ENCODE measurements at regions not wholly inside any gene's neighbourhood (a gene's known extent, or its start where the extent isn't known, plus 50 kb on each side); places are given as distances from the start of the nearest gene placed in this dataset.

- in situ Hi-C loops (cut with MboI; ENCODE audit: low sequenced_read_pairs) = no loop called here
- peak overlapping the region; percentile 4 to 23; a peak in 3 of 4 replicates for H4K8ac ChIP-seq (ENCODE audit: low read depth in 2 of 2, low read length in 2 of 2)
- peak overlapping the region; percentile 79; the same call in 1 of the 2 replicates for H3K18ac ChIP-seq (ENCODE audit: low read depth, low read length)
- peak overlapping the region; percentile 84; the same call in 1 of the 2 replicates for H4K5ac ChIP-seq (ENCODE audit: low read depth, low read length)
- peak overlapping the region; percentile 51; the same call in 1 of the 2 replicates for H2BK20ac ChIP-seq (ENCODE audit: low read depth, low read length)
- H3K4me1 ChIP-seq (ENCODE audit: control insufficient read depth, insufficient read depth, low read length) = peaks cover 10% of the 10 kb centered on the region; the same call in 1 of the 2 replicates
- H4K20me1 ChIP-seq (ENCODE audit: insufficient read depth, low read length) = no peaks in the 10 kb centered on the region
- H2BK5ac ChIP-seq (ENCODE audit: low read depth, low read length, poor library complexity, severe bottlenecking) = peak overlapping the region; percentile 99
- H3K9me3 ChIP-seq (ENCODE audit: control insufficient read depth, insufficient read depth, low read length) = no peaks in the 10 kb centered on the region
- ChIA-PET POLR2A (ENCODE audit: unreplicated experiment) (no interaction called here), CTCF (no interaction called here)
- no peaks in the 10 kb centered on the region for H3K36me3 ChIP-seq (ENCODE audit: control insufficient read depth, insufficient read depth, low read length)
- peak overlapping the region; percentile 50 for H4K91ac ChIP-seq (ENCODE audit: insufficient read depth, low read depth, low read length)
- peak overlapping the region; percentile 87 for H2BK120ac ChIP-seq (ENCODE audit: low read depth, low read length)
- no peak overlapping the region; the same call in 1 of the 2 replicates for H3K23ac ChIP-seq (ENCODE audit: low read depth, low read length)
- no CpG with 5 or more reads among the region's 4 CpGs for WGBS, 2 experiments (ENCODE audit: extremely low coverage in 2 of 2, insufficient read length in 1 of 2)
- H3K56ac ChIP-seq (ENCODE audit: extremely low read depth, insufficient read depth, low read length) = no peak overlapping the region
- no peak overlapping the region for H3K4me3 ChIP-seq (ENCODE audit: insufficient read depth, low read depth, low read length)
- TF ChIP-seq CHD1 (IDR thresholded peaks at IDR 0.05; ENCODE audit: low read depth, low read length) (no peak), ELK1 (IDR thresholded peaks at IDR 0.05; ENCODE audit: borderline replicate concordance, low read depth, low read length) (no peak), POLR2A (IDR thresholded peaks at IDR 0.05; ENCODE audit: low read depth, low read length) (no peak), USF2 (IDR thresholded peaks at IDR 0.05; ENCODE audit: low read depth, low read length) (no peak), MXI1 (IDR thresholded peaks at IDR 0.05; ENCODE audit: borderline replicate concordance, low read depth, low read length) (no peak), RAD21 (IDR thresholded peaks at IDR 0.05; ENCODE audit: low read length) (no peak), CTCF (conservative IDR thresholded peaks at IDR 0.05; ENCODE audit: low read depth, low read length) (no peak), NFE2L2 (IDR thresholded peaks at IDR 0.05; ENCODE audit: low read depth, low read length) (no peak), RFX5 (IDR thresholded peaks at IDR 0.05; ENCODE audit: low read depth, low read length) (no peak), MAFK (IDR thresholded peaks at IDR 0.05; ENCODE audit: low read depth, low read length) (no peak), BHLHE40 (IDR thresholded peaks at IDR 0.05; ENCODE audit: low read depth, low read length) (no peak), SMC3 (IDR thresholded peaks at IDR 0.05; ENCODE audit: low read depth, low read length) (no peak), RCOR1 (IDR thresholded peaks at IDR 0.05; ENCODE audit: insufficient replicate concordance, low read length) (no peak), CEBPB (IDR thresholded peaks at IDR 0.05; ENCODE audit: low read depth, low read length) (no peak), FOS (IDR thresholded peaks at IDR 0.05; ENCODE audit: low read depth, low read length) (no peak), MAZ (IDR thresholded peaks at IDR 0.05; ENCODE audit: borderline replicate concordance, low read depth, low read length) (no peak)
- peak overlapping the region; percentile 54; the same call in 1 of the 2 replicates for H3K4ac ChIP-seq (ENCODE audit: low read depth, low read length)
- no peaks in the 10 kb centered on the region for H3K79me1 ChIP-seq (ENCODE audit: low read depth in 1 of 2, low read length in 2 of 2)
- H2AK9ac ChIP-seq (replicated peaks; ENCODE audit: low read depth, low read length, poor library complexity) = no peak overlapping the region
- no peak for ATAC-seq (ENCODE audit: low read depth)
- no peak overlapping the region for H2AFZ ChIP-seq (replicated peaks; ENCODE audit: low read length, poor library complexity)
- no peak overlapping the region for H3K9ac ChIP-seq (ENCODE audit: low read depth, low read length)
- H2AK5ac ChIP-seq (ENCODE audit: low read depth, low read length) = peak overlapping the region; percentile 81
- no peak overlapping the region for H3K27ac ChIP-seq (ENCODE audit: insufficient read depth, low read length)
- H3K14ac ChIP-seq (replicated peaks; ENCODE audit: low read depth, low read length) = peak overlapping the region; percentile 10; the same call in 1 of the 2 replicates
- dilution Hi-C loops (cut with HindIII; ENCODE audit: low sequenced_read_pairs, unreplicated experiment) = no loop called here
- no peaks in the 10 kb centered on the region for H3K27me3 ChIP-seq (ENCODE audit: control insufficient read depth, insufficient read depth, low read length)
- no TSS peak for BruUV-seq (replicated peaks)
- no peak overlapping the region for H3K4me2 ChIP-seq (ENCODE audit: low read depth, low read length)
- no peak for DNase-seq
- intact Hi-C loops (cut with micrococcal nuclease) = no loop called here
- peak overlapping the region; percentile 60; the same call in 2 of the 3 replicates for H2BK15ac ChIP-seq (ENCODE audit: low read depth, low read length)
- peaks cover 5% of the 10 kb centered on the region; the same call in 1 of the 2 replicates for H3K9me1 ChIP-seq (ENCODE audit: insufficient read depth, low read length)
Measured at GRCh38 chr10:14415676-14416307, 85.1 kb upstream of the FRMD4A start.

Data from IMR-90 (cell line).